GM12878 (cell line): ENCODE measurements at regions not wholly inside any gene's neighbourhood (a gene's known extent, or its start where the extent isn't known, plus 50 kb on each side); places are given as distances from the start of the nearest gene placed in this dataset.

Experiments
- BMI1 ChIP-seq: fragments of 450-650 bp; IDR thresholded peaks from 2 replicates; pipeline ENCODE4 v1.6.1; 2016; ENCODE audit warnings: mild to moderate bottlenecking, moderate library complexity, borderline replicate concordance
- CHD1 ChIP-seq: IDR thresholded peaks from 2 replicates; pipeline ENCODE4 v1.6.1; 2012; ENCODE audit warnings: low read depth, low read length, improper control_type of control experiment
- CTCF ChIP-seq, 3 experiments: IDR thresholded peaks in 2 of 3; conservative IDR thresholded peaks in 1 of 3; 2 replicates each; pipeline ENCODE4 v1.5.1; 2011; ENCODE audit warnings: low read depth in 3 of 3, low read length in 3 of 3, mild to moderate bottlenecking in 3 of 3, control low read depth in 2 of 3, moderate library complexity in 2 of 3, inconsistent platforms in 1 of 3, mixed read lengths in 1 of 3; ENCODE audit not compliant: control insufficient read depth in 2 of 3, insufficient read depth in 1 of 3; ENCODE audit errors: extremely low read depth in 1 of 3
- EZH2 ChIP-seq: IDR thresholded peaks from 2 replicates; pipeline ENCODE4 v1.6.1; 2012; ENCODE audit warnings: low read depth, mild to moderate bottlenecking, control low read depth, inconsistent platforms, low read length, borderline replicate concordance; ENCODE audit not compliant: control insufficient read depth
- FOXK2 ChIP-seq: fragments of 450-650 bp; IDR thresholded peaks from 2 replicates; pipeline ENCODE4 v1.6.1; 2017; ENCODE audit warnings: mild to moderate bottlenecking, moderate library complexity
- JUND ChIP-seq: IDR thresholded peaks from 2 replicates; pipeline ENCODE4 v1.6.1; 2012; ENCODE audit warnings: low read depth, mild to moderate bottlenecking, low read length, improper control_type of control experiment, moderate library complexity
- POLR2AphosphoS5 ChIP-seq: IDR thresholded peaks from 2 replicates; pipeline ENCODE4 v1.6.1; 2011; ENCODE audit warnings: mild to moderate bottlenecking, low read length, inconsistent platforms
- SIN3A ChIP-seq: IDR thresholded peaks from 2 replicates; pipeline ENCODE4 v1.6.1; 2012; ENCODE audit warnings: low read depth, low read length, improper control_type of control experiment
- SPI1 ChIP-seq: IDR thresholded peaks from 2 replicates; pipeline ENCODE4 v1.6.1; 2011; ENCODE audit warnings: low read depth, mild to moderate bottlenecking, low read length, moderate library complexity, borderline replicate concordance; ENCODE audit not compliant: insufficient read depth
- SREBF1 ChIP-seq: IDR thresholded peaks from 2 replicates; pipeline ENCODE4 v1.6.1; 2012; ENCODE audit warnings: mild to moderate bottlenecking, low read length
- SUZ12 ChIP-seq: fragments of 200-600 bp; sonication (generic); IDR thresholded peaks from one replicate; pipeline ENCODE4 v1.6.1; 2018; ENCODE audit warnings: antibody characterized with exemption, mild to moderate bottlenecking; ENCODE audit not compliant: unreplicated experiment
- ZNF687 ChIP-seq: fragments of 450-650 bp; IDR thresholded peaks from 2 replicates; pipeline ENCODE4 v1.6.1; 2017; ENCODE audit warnings: mild to moderate bottlenecking, moderate library complexity

- no peak for TF ChIP-seq EZH2
- TF ChIP-seq ZNF687, result no peak
- TF ChIP-seq BMI1, result no peak
- TF ChIP-seq SPI1, result no peak
- no peak for TF ChIP-seq CTCF (IDR thresholded peaks at IDR 0.05 in 2 of 3, conservative IDR thresholded peaks at IDR 0.05 in 1 of 3; ENCODE audit: control insufficient read depth in 2 of 3, extremely low read depth in 1 of 3, insufficient read depth in 1 of 3, low read depth in 3 of 3, low read length in 3 of 3)
- TF ChIP-seq SIN3A, result no peak
- no peak for TF ChIP-seq SREBF1
- no peak for TF ChIP-seq POLR2AphosphoS5
- no peak for TF ChIP-seq CHD1
- no peak for TF ChIP-seq JUND
- no peak for TF ChIP-seq FOXK2
- no peak for TF ChIP-seq SUZ12
These were observed 499.0 kb downstream of the ACTL7B start for GRCh38 chr9:108356806-108357205.
